Activated T-helper 17 cell treated with anti-CD3 and anti-CD28 coated beads, Interleukin-2, amount 50 U/mL, for 72 hours (primary cell): ENCODE measurements at regions not wholly inside any gene's neighbourhood (a gene's known extent, or its start where the extent isn't known, plus 50 kb on each side); places are given as distances from the start of the nearest gene placed in this dataset.

ENCODE experiments used
- ATAC-seq: fragments of 150-1000 bp; cut with Tn5 transposase; replicated peaks from 2 replicates; pipeline ENCODE4 v1.10.0; 2021; ENCODE audit warnings: mild to moderate bottlenecking, moderate library complexity
- H3K27ac Mint-ChIP-seq: one replicate; pipeline ENCODE4 v1.8.0; 2022; ENCODE audit warnings: mixed read lengths
- H3K27me3 Mint-ChIP-seq: one replicate; pipeline ENCODE4 v1.8.0; 2022; ENCODE audit warnings: mixed read lengths
- H3K36me3 Mint-ChIP-seq: one replicate; pipeline ENCODE4 v1.8.0; 2022; ENCODE audit warnings: low read depth, mild to moderate bottlenecking, mixed read lengths
- H3K4me1 Mint-ChIP-seq: one replicate; pipeline ENCODE4 v1.8.0; 2022; ENCODE audit warnings: mixed read lengths
- H3K4me3 Mint-ChIP-seq: one replicate; pipeline ENCODE4 v1.8.0; 2022; ENCODE audit warnings: mild to moderate bottlenecking, mixed read lengths
- H3K9me3 Mint-ChIP-seq: one replicate; pipeline ENCODE4 v1.8.0; 2022; ENCODE audit warnings: mixed read lengths

DNA sequence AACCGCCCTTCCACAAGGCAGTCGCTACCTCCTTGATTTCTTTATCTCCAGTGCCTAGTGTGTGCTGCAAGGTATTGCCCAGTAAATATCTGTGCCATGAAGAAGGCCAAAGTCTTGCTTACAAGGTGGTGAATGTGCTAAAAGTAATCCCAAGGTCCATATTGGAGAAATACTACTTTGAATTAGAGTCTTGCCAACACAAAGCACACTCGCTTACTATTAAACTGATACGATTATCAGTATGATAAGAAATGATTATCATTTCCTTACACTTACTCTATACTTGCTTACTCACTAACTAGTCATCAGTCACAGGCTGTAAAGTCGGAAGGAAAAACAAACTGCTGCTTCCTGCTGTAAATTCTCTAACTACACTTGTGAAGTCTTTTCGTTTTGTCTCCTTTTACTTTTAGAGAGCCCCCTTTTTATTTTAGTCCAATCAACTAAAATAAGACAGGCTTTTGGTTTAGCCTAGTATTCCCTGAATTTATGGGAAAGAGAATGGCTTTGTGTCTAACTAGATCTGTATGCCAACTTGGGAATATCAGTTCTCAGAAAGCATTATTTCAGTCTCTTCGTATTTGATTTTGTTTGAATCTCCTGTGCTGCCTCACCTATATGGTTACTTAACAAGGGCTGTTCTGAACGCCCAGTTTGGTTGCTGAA, 107.1 kb upstream of the TSC22D2 start:
- H3K9me3 Mint-ChIP-seq = no peaks in the 10 kb centered on the region
- peaks cover 40% of the 10 kb centered on the region for H3K27me3 Mint-ChIP-seq
- H3K27ac Mint-ChIP-seq = no peak overlapping the region
- H3K36me3 Mint-ChIP-seq = no peaks in the 10 kb centered on the region
- no peaks in the 10 kb centered on the region for H3K4me1 Mint-ChIP-seq
- ATAC-seq = no peak
- H3K4me3 Mint-ChIP-seq = no peak overlapping the region

GRCh38 chr3:150300388-150300787, 107.7 kb upstream of the TSC22D2 start:
- H3K27ac Mint-ChIP-seq = no peak overlapping the region
- H3K4me1 Mint-ChIP-seq = no peaks in the 10 kb centered on the region
- no peak overlapping the region for H3K4me3 Mint-ChIP-seq
- ATAC-seq = no peak
- no peaks in the 10 kb centered on the region for H3K9me3 Mint-ChIP-seq
- peaks cover 38% of the 10 kb centered on the region for H3K27me3 Mint-ChIP-seq
- H3K36me3 Mint-ChIP-seq = no peaks in the 10 kb centered on the region

DNA sequence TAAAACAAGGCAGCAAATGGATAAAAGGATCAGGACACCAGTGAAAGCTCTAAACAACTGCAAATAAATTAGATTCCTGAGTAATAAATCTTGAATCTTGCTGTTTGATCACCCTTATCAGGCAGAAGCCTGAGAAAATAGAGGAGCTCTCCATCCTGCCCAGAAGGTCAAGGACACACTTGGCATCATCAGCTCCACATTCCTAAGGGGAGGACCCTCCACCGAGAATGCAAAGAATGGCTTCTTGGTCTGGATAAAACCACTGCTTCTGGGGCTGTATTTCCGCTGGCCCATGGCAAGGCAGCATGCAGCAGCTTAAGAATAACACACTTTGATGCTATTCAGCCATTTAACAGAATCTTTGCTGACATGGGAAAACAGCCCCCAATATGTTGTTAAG, 108.9 kb upstream of the TSC22D2 start:
- H3K27me3 Mint-ChIP-seq = peaks cover 29% of the 10 kb centered on the region

GRCh38 chr3:150296966-150297365, 111.1 kb upstream of the TSC22D2 start:
- no peaks in the 10 kb centered on the region for H3K36me3 Mint-ChIP-seq
- H3K4me1 Mint-ChIP-seq = no peaks in the 10 kb centered on the region
- peaks cover 12% of the 10 kb centered on the region for H3K27me3 Mint-ChIP-seq
- no peak overlapping the region for H3K4me3 Mint-ChIP-seq
- ATAC-seq = no peak
- H3K27ac Mint-ChIP-seq = no peak overlapping the region
- no peaks in the 10 kb centered on the region for H3K9me3 Mint-ChIP-seq

More for the DNA sequence above, 108.9 kb upstream of the TSC22D2 start:
- H3K9me3 Mint-ChIP-seq = no peaks in the 10 kb centered on the region
- H3K27ac Mint-ChIP-seq = no peak overlapping the region
- H3K4me1 Mint-ChIP-seq = no peaks in the 10 kb centered on the region
- no peak overlapping the region for H3K4me3 Mint-ChIP-seq
- no peak for ATAC-seq
- no peaks in the 10 kb centered on the region for H3K36me3 Mint-ChIP-seq

DNA sequence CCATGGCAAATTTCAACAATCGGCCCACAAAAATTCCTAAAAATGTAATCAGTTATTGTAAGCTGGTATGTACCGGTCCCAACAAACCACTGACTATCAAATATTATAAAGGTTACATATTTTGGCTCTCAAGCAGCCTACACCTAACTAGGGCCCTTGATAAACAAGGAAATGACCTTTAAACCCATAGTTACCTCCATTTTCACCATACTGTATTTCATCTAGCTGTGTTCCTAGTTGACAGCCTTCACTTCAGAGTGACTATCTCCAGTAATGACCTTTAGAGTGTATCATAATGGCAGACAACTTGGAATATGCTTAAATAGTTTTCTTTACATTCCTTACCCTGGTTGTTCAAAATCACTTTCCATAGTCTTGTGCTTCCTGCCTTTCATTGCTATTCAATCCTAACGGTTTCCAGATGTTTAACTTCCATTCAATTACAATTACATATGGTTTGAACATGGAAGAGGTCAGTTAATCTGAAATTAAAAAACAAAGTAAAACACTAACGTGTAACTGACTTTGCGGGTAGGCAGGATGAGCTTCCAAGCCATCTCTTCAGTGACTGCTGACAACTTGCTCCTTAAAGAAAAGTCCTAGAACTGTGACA, 111.9 kb upstream of the TSC22D2 start:
- H3K27me3 Mint-ChIP-seq = peaks cover 14% of the 10 kb centered on the region
- no peak for ATAC-seq
- H3K9me3 Mint-ChIP-seq = no peaks in the 10 kb centered on the region
- no peak overlapping the region for H3K27ac Mint-ChIP-seq
- no peaks in the 10 kb centered on the region for H3K36me3 Mint-ChIP-seq
- H3K4me3 Mint-ChIP-seq = no peak overlapping the region
- no peaks in the 10 kb centered on the region for H3K4me1 Mint-ChIP-seq

DNA sequence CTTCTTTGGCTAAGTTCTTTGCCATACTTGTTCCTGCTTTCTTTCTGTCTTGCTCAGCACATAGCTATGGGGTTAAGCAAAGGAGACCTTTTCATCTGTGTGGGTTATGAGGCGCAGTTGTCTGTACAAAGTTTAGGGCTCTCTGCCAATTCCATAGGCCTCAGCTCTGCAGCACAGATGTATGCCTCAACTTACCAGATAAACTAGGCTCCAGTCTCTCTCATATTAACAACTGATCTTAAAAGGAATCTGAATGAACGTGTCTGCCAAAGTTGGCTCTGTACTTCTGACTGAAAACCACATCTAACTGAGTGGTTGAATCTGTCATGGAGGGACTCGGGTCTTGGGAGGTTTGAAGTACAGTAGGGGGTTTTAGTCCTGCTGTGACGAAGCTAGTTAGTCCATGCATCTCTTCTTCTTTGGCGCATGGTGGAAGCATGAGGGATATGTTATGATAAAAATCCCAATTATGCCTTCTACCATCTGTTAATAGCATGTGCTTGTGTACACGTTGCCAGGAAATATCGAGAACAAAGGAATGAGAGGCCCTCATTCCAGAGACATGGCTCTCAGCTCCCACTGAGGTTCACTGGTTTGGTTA, 114.6 kb upstream of the TSC22D2 start:
- H3K4me1 Mint-ChIP-seq = no peaks in the 10 kb centered on the region
- H3K27me3 Mint-ChIP-seq = peaks cover 8% of the 10 kb centered on the region
- no peak overlapping the region for H3K4me3 Mint-ChIP-seq
- no peak for ATAC-seq
- H3K9me3 Mint-ChIP-seq = no peaks in the 10 kb centered on the region
- no peaks in the 10 kb centered on the region for H3K36me3 Mint-ChIP-seq
- H3K27ac Mint-ChIP-seq = no peak overlapping the region

DNA sequence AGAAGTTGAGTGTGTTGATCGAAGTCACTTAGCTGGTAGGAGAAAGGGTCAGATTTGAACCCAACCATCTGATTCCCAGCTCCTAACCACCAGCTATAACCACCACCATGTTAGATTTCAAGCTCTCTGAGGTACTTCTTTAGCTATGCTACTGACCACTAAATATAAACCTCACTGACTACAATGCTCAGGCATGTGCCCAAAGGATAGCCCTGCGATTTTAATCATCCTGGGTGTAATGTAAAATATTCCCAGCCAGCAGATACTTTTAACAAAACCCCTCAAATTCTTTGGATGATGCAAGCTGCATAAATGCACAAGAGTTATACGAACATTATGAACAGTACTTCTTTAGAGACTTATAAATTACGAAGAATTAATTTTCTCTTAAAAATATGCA, 115.2 kb upstream of the TSC22D2 start:
- ATAC-seq = no peak
- Mint-ChIP-seq H3K4me1 (no peaks in the 10 kb centered on the region), H3K4me3 (no peak overlapping the region), H3K36me3 (no peaks in the 10 kb centered on the region), H3K27ac (no peak overlapping the region), H3K27me3 (peaks cover 8% of the 10 kb centered on the region), H3K9me3 (no peaks in the 10 kb centered on the region)

DNA sequence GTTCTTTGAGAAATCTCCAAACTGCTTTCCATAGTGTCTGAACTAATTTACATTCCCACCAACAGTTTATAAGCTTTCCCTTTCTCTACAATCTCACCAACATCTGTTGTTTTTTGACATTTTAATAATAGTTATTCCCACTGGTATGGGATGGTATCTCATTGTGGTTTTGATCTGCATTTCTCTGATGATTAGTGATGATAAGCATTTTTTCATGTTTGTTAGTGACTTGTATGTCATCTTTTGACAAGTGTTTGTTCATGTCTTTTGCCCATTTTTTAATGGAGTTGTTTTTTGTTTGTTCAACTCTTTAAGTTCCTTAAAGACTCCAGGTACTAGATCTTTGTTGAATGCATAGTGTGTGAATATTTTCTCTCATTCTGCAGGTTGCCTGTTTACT, 116.6 kb upstream of the TSC22D2 start:
- Mint-ChIP-seq H3K36me3 (no peaks in the 10 kb centered on the region), H3K27me3 (peaks cover 8% of the 10 kb centered on the region), H3K4me3 (no peak overlapping the region), H3K9me3 (no peaks in the 10 kb centered on the region), H3K4me1 (no peaks in the 10 kb centered on the region), H3K27ac (no peak overlapping the region)
- no peak for ATAC-seq

GRCh38 chr3:150286390-150287147, 121.5 kb upstream of the TSC22D2 start:
- H3K9me3 Mint-ChIP-seq = no peaks in the 10 kb centered on the region
- H3K4me3 Mint-ChIP-seq = no peak overlapping the region
- H3K27ac Mint-ChIP-seq = no peak overlapping the region
- H3K27me3 Mint-ChIP-seq = peaks cover 15% of the 10 kb centered on the region
- H3K4me1 Mint-ChIP-seq = no peaks in the 10 kb centered on the region
- no peaks in the 10 kb centered on the region for H3K36me3 Mint-ChIP-seq
- peak; percentile 56 for ATAC-seq

- Mint-ChIP-seq H3K27ac (no peak overlapping the region), H3K27me3 (peaks cover 15% of the 10 kb centered on the region), H3K4me3 (no peak overlapping the region), H3K9me3 (no peaks in the 10 kb centered on the region), H3K36me3 (no peaks in the 10 kb centered on the region), H3K4me1 (no peaks in the 10 kb centered on the region)
- no peak for ATAC-seq
Observed at GRCh38 chr3:150285601-150286000, 122.5 kb upstream of the TSC22D2 start.

DNA sequence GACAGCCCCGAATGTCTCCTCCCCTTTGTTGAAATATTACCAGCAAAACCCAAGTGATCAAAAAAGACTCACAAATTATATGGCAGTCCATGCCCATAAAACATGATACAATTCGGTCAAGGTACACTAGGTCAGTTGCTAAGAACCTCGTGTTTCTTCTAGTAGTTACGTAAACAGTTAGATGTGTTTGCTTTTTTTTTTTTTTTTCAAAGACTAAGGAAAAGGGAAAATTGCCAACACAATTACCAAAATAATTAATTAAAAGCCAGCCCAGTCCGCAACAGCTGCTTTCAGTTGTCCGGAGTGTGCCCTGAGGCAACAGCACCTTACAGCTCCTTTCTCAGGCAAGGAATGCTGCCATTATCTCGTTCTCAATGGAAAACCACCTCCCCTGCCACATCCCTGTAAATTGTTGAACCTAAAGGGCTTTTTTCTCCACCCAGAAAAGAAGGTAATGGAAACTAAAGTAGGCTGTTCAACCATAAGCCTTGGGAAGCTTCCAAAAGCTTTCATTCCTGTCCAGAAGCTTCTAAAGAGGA, 129.2 kb upstream of the TSC22D2 start:
- Mint-ChIP-seq H3K27ac (no peak overlapping the region), H3K9me3 (no peaks in the 10 kb centered on the region), H3K36me3 (no peaks in the 10 kb centered on the region), H3K27me3 (peaks cover 19% of the 10 kb centered on the region), H3K4me3 (no peak overlapping the region), H3K4me1 (no peaks in the 10 kb centered on the region)
- no peak for ATAC-seq

GRCh38 chr3:150278195-150278594, 129.9 kb upstream of the TSC22D2 start:
- no peak overlapping the region for H3K4me3 Mint-ChIP-seq
- H3K27me3 Mint-ChIP-seq = peaks cover 22% of the 10 kb centered on the region

DNA sequence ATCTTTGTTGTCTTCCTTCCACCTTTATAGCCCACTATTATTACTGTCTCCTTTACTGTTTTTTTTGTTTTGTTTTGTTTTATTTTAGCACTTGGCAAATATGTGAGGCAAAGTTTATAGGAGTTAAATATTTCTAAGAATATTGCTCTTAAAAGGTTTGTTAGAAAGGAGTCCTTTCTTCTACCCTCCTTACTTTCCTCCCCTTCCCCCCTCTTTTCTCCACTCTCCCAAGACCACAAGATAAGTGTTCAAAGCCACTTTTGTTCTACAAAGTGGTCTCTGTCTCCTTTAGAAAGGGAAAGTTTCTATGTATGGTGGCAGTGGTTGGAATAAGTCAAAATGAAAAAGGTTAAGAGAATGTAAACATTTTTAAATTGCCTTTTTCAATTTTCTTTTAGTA, 130.7 kb upstream of the TSC22D2 start:
- no peak for ATAC-seq
- no peak overlapping the region for H3K4me3 Mint-ChIP-seq
- peaks cover 21% of the 10 kb centered on the region for H3K27me3 Mint-ChIP-seq

More at GRCh38 chr3:150278195-150278594, 129.9 kb upstream of the TSC22D2 start:
- no peaks in the 10 kb centered on the region for H3K36me3 Mint-ChIP-seq
- H3K27ac Mint-ChIP-seq = no peak overlapping the region
- ATAC-seq = no peak
- no peaks in the 10 kb centered on the region for H3K9me3 Mint-ChIP-seq
- no peaks in the 10 kb centered on the region for H3K4me1 Mint-ChIP-seq

GRCh38 chr3:150275941-150276340, 132.2 kb upstream of the TSC22D2 start:
- H3K36me3 Mint-ChIP-seq = no peaks in the 10 kb centered on the region
- H3K4me3 Mint-ChIP-seq = no peak overlapping the region
- H3K27ac Mint-ChIP-seq = no peak overlapping the region
- ATAC-seq = no peak
- H3K27me3 Mint-ChIP-seq = peaks cover 13% of the 10 kb centered on the region
- no peaks in the 10 kb centered on the region for H3K4me1 Mint-ChIP-seq
- H3K9me3 Mint-ChIP-seq = no peaks in the 10 kb centered on the region

More for the DNA sequence above, 130.7 kb upstream of the TSC22D2 start:
- Mint-ChIP-seq H3K36me3 (no peaks in the 10 kb centered on the region), H3K4me1 (no peaks in the 10 kb centered on the region), H3K9me3 (no peaks in the 10 kb centered on the region), H3K27ac (no peak overlapping the region)
